ENCODE measurements at regions not wholly inside any gene's neighbourhood (a gene's known extent, or its start where the extent isn't known, plus 50 kb on each side); places are given as distances from the start of the nearest gene placed in this dataset.

DNA sequence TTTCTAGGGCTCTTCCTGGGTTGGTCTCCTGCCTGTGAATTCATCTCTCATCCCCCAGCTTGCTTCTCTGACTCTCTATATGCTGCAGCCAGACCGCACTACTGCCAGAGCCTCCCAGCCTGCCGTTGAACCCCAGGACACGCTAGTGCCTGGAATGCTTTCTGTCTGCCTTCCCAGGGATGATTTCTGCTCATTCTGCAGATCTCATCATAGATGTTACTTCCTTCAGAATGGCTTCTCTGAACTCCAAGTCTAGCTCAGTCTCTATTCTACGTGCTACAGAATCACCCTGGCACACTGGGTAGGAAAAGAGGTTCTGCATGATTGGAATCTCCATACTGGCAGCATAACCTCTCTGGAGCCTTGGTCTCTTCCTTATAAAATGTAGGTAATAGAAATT is 94.8 kb upstream of the RAB12 start:
- no peak for DNase-seq (ENCODE audit: low read depth, low spot score)
- no peak for TF ChIP-seq CTCF (IDR thresholded peaks at IDR 0.05; ENCODE audit: insufficient read depth, low read length, missing control alignments)
- ChIA-PET CTCF (no interaction called here), POLR2A (no interaction called here)
- no peak overlapping the region for H3K4me3 ChIP-seq (ENCODE audit: low read depth, low read length)

DNA sequence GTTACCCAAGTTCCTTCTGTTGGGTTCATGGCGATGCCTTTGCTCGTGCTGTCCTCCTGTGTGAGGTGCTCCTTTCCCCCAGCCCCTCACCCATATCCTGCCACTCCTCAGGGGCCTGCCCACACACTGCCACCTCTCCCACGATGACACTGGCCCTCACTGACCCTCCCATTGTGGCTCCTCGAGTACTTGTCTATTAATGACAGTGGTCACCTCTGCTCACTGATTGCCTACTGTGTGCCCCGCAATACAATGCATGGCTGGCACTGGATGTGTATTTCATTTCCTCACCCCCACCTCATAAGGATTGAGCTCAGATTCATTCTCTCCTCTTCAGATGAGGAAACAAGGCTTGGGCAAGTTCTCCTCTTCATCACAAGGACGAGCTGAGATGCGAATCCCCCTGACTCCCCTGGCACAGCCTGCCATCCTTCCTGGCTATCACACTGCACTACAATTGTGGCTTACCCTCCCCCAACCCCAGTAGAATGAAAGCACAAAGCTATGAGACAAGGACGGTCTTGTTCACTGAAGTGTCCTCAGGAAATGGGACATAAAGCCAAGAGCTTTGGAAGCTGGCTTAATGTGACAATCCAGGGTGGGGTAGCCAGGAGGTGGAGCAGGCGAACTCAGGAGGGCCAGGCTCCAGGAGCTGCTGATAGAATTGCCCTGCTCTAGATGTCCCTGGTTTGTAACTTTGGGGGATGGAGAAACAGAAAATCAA is 93.9 kb upstream of the RAB12 start:
- H3K4me3 ChIP-seq (ENCODE audit: low read depth, low read length) = no peak overlapping the region
- POLR2A ChIA-PET = no interaction called here
- no peak for TF ChIP-seq CTCF (IDR thresholded peaks at IDR 0.05; ENCODE audit: insufficient read depth, low read length, missing control alignments)
- no peak for DNase-seq (ENCODE audit: low read depth, low spot score)
- CTCF ChIA-PET = interaction anchor here (0.8 to 0.9 kb wide), 2 partner anchors 12 to 37 kb away, joined by 3 read pairs; no protein-coding TSS in a partner anchor

GRCh38 chr18:8516371-8517250 is 92.6 kb upstream of the RAB12 start:
- DNase-seq (ENCODE audit: low read depth, low spot score) = no peak
- POLR2A ChIA-PET = no interaction called here
- no peak for TF ChIP-seq CTCF (IDR thresholded peaks at IDR 0.05; ENCODE audit: insufficient read depth, low read length, missing control alignments)
- H3K4me3 ChIP-seq (ENCODE audit: low read depth, low read length) = no peak overlapping the region
- CTCF ChIA-PET = no interaction called here

DNA sequence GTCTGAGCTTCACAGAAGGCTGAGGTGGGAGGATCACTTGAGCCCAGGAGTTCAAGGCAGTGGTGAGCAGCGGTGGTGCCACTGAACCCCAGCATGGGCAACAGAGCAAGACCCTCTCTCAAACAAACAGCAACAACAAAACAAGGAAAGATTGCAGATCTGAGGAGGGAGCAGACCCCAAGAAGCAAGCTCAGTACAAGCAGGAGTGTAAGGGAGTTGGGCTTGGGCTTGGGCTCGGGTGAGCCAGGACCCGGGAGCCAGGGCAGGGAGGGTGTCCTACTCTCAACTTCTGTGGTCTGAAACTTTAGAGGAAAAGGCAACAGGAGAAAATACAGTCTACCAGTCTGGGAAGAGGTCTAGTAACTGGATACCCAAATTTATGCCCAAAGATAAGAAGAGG is 92.0 kb upstream of the RAB12 start:
- CTCF ChIA-PET = interaction anchor here (1.2 kb wide), 1 partner anchor 39 kb away, joined by 3 read pairs; no protein-coding TSS in a partner anchor
- no peak overlapping the region for H3K4me3 ChIP-seq (ENCODE audit: low read depth, low read length)
- POLR2A ChIA-PET = no interaction called here
- no peak for DNase-seq (ENCODE audit: low read depth, low spot score)
- TF ChIP-seq CTCF (IDR thresholded peaks at IDR 0.05; ENCODE audit: insufficient read depth, low read length, missing control alignments) = no peak

DNA sequence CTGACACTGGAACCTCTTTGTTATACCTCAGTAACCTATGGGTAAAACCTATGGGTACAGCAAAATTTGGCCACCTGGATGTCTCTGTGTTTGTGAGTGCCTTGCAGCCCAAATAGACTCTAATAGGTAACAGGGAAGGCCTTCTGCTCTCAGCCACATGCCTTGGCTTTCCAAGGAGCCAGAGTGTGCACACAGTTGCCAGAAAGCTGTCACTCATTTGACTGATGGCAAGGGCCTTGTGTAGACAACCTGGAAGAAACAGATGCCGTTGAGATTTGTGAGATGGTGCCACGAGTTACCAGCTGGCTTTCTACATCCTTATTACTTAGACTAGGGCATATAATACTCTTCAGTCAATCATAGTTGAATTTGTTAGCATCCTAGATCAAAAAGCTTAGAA is 90.1 kb upstream of the RAB12 start:
- POLR2A ChIA-PET = interaction anchor here (0.6 kb wide), 1 partner anchor 792 kb away, joined by 4 read pairs; no protein-coding TSS in a partner anchor
- DNase-seq (ENCODE audit: low read depth, low spot score) = no peak
- TF ChIP-seq CTCF (IDR thresholded peaks at IDR 0.05; ENCODE audit: insufficient read depth, low read length, missing control alignments) = no peak
- CTCF ChIA-PET = no interaction called here
- no peak overlapping the region for H3K4me3 ChIP-seq (ENCODE audit: low read depth, low read length)

GRCh38 chr18:8520266-8520665 is 89.0 kb upstream of the RAB12 start:
- CTCF ChIA-PET = no interaction called here
- POLR2A ChIA-PET = no interaction called here
- DNase-seq (ENCODE audit: low read depth, low spot score) = no peak
- no peak overlapping the region for H3K4me3 ChIP-seq (ENCODE audit: low read depth, low read length)
- no peak for TF ChIP-seq CTCF (IDR thresholded peaks at IDR 0.05; ENCODE audit: insufficient read depth, low read length, missing control alignments)
